Right lobe of liver (tissue), 6 donors: ENCODE measurements at regions not wholly inside any gene's neighbourhood (a gene's known extent, or its start where the extent isn't known, plus 50 kb on each side); places are given as distances from the start of the nearest gene placed in this dataset.

Experiments used
- ATAC-seq, 4 donors: fragments of 200-7000 bp; cut with Tn5 transposase; one replicate each; pipeline ENCODE4 v1.9.1; 2020; ENCODE audit warnings: mild to moderate bottlenecking in 4 of 4, moderate library complexity in 4 of 4
- DNase-seq, 3 donors: peaks; one replicate each; pipeline ENCODE4 v3.0.0-alpha.2; 2020
- H3K27ac ChIP-seq, 3 donors: fragments of 200-600 bp; one replicate each; pipeline ENCODE4 v1.8.0; 2022
- H3K27me3 ChIP-seq, 2 donors: fragments of 200-600 bp; one replicate each; pipeline ENCODE4 v1.8.0; 2022
- H3K36me3 ChIP-seq, 4 donors: fragments of 200-600 bp; sonication (generic) in 1 of 4; one replicate each; pipeline versions ENCODE4 v1.5.1 to v1.8.0; 2017 to 2022; ENCODE audit warnings: control low read depth in 1 of 4
- H3K4me1 ChIP-seq, 4 donors: fragments of 200-600 bp; sonication (generic) in 1 of 4; one replicate each; pipeline versions ENCODE4 v1.5.1 to v1.8.0; 2017 to 2022; ENCODE audit warnings: control low read depth in 1 of 4
- H3K4me3 ChIP-seq, 3 donors: fragments of 200-600 bp; one replicate each; pipeline ENCODE4 v1.8.0; 2022
- H3K9me3 ChIP-seq, 4 donors: fragments of 200-600 bp; sonication (generic) in 1 of 4; one replicate each; pipeline versions ENCODE4 v1.5.1 to v1.8.0; 2017 to 2022; ENCODE audit warnings: control low read depth in 1 of 4
- CTCF ChIP-seq, 4 donors: fragments of 200-600 bp in 3 of 4; fragments of 450-650 bp in 1 of 4; IDR thresholded peaks; one replicate each; pipeline versions ENCODE4 v1.5.1 to v1.8.0; 2016 to 2022; ENCODE audit warnings: antibody characterized with exemption in 4 of 4, mild to moderate bottlenecking in 2 of 4
- POLR2A ChIP-seq: fragments of 450-650 bp; IDR thresholded peaks from one replicate; pipeline ENCODE4 v1.6.1; 2017; ENCODE audit warnings: antibody characterized with exemption, mild to moderate bottlenecking
- WGBS: methylation state at CpG from one replicate; pipeline ENCODE4 v1.1.6; 2018; ENCODE audit warnings: low coverage, low lambda C conversion rate; ENCODE audit not compliant: insufficient coverage; ENCODE audit errors: missing lambda C conversion rate; 5-methylcytosine and 5-hydroxymethylcytosine counted together
- intact Hi-C, 2 donors: fragments of 100-400 bp; cut with DNase I; formaldehyde crosslinking; loops; one replicate each; pipeline versions ENCODE4 v1.11.2 to v1.14.1; 2022
- donor health status: DM: no; HTN: yes; CAD: no.
- donor health status: DM: no; HTN: no; CAD: no.
- donor health status: DM: no; HTN: no; CAD: no.
- donor health status: DM: no; HTN: yes; CAD: no.
- donor health status: DM: no; HTN: yes; CAD: no.

GRCh38 chr4:53779025-53779424 lies 187.7 kb upstream of the LNX1 start:
- ATAC-seq (no peak), DNase-seq (no peak)
- 67% methylated on average over 2 of the region's 3 CpGs for WGBS
- no peak overlapping the region for H3K4me3 ChIP-seq
- H3K27me3 ChIP-seq: no peaks in the 10 kb centered on the region
- no peak for TF ChIP-seq CTCF (IDR thresholded peaks at IDR 0.05)
- no peak for TF ChIP-seq POLR2A
- no peaks in the 10 kb centered on the region for H3K36me3 ChIP-seq
- H3K9me3 ChIP-seq: no peaks in the 10 kb centered on the region
- intact Hi-C loops: no loop called here
- H3K4me1 ChIP-seq: peaks cover 0 to 11% (median 0%) of the 10 kb centered on the region in 4 donors
- H3K27ac ChIP-seq: no peak overlapping the region

- ATAC-seq (no peak), DNase-seq (no peak)
- WGBS: 75% methylated on average over 2 of the region's 2 CpGs
- H3K27ac ChIP-seq: no peak overlapping the region
- no peak for TF ChIP-seq CTCF (IDR thresholded peaks at IDR 0.05)
- no peak for TF ChIP-seq POLR2A
- no peaks in the 10 kb centered on the region for H3K36me3 ChIP-seq
- no peaks in the 10 kb centered on the region for H3K9me3 ChIP-seq
- no peaks in the 10 kb centered on the region for H3K27me3 ChIP-seq
- peaks cover 0 to 11% (median 0%) of the 10 kb centered on the region in 4 donors for H3K4me1 ChIP-seq
- intact Hi-C loops: no loop called here
- H3K4me3 ChIP-seq: no peak overlapping the region
These were observed 186.9 kb upstream of the LNX1 start for GRCh38 chr4:53778155-53778554.

GRCh38 chr4:53777244-53777984 lies 186.1 kb upstream of the LNX1 start:
- TF ChIP-seq POLR2A: no peak
- TF ChIP-seq CTCF (IDR thresholded peaks at IDR 0.05): no peak
- Histone ChIP-seq H3K27ac (no peak overlapping the region), H3K36me3 (no peaks in the 10 kb centered on the region), H3K4me1 (peaks cover 0 to 11% (median 0%) of the 10 kb centered on the region in 4 donors), H3K27me3 (no peaks in the 10 kb centered on the region), H3K4me3 (no peak overlapping the region), H3K9me3 (no peaks in the 10 kb centered on the region)
- peak in 3 of 4 donors; percentile 29 to 69 (median 46) for ATAC-seq
- intact Hi-C loops: no loop called here
- DNase-seq: no peak
- 57% methylated on average over 4 of the region's 4 CpGs for WGBS

GRCh38 chr4:53776141-53776540 lies 184.9 kb upstream of the LNX1 start:
- ATAC-seq: no peak
- no peak overlapping the region for H3K27ac ChIP-seq
- H3K9me3 ChIP-seq: no peaks in the 10 kb centered on the region
- 92% methylated on average over 2 of the region's 2 CpGs for WGBS
- H3K36me3 ChIP-seq: no peaks in the 10 kb centered on the region
- no peak for DNase-seq
- intact Hi-C loops: no loop called here
- TF ChIP-seq CTCF (IDR thresholded peaks at IDR 0.05): no peak
- TF ChIP-seq POLR2A: no peak
- H3K4me1 ChIP-seq: peaks cover 0 to 2% (median 0%) of the 10 kb centered on the region in 4 donors
- no peaks in the 10 kb centered on the region for H3K27me3 ChIP-seq
- no peak overlapping the region for H3K4me3 ChIP-seq
